HG02571 (cell line): ENCODE measurements at regions not wholly inside any gene's neighbourhood (a gene's known extent, or its start where the extent isn't known, plus 50 kb on each side); places are given as distances from the start of the nearest gene placed in this dataset.

Source experiments
- ATAC-seq: cut with Tn5 transposase; IDR thresholded peaks from one replicate; pipeline ENCODE4 v1.9.1; 2021; ENCODE audit warnings: mild to moderate bottlenecking, moderate library complexity; ENCODE audit not compliant: unreplicated experiment

GRCh38 chr4:64614276-64614675 is 205.0 kb upstream of the TECRL start:
- ATAC-seq = no peak

GRCh38 chr4:64613046-64613445 is 203.8 kb upstream of the TECRL start:
- ATAC-seq = no peak

GRCh38 chr4:64598066-64598465 is 188.8 kb upstream of the TECRL start:
- ATAC-seq = no peak

- no peak for ATAC-seq
Observed at GRCh38 chr4:64594723-64595122, 185.5 kb upstream of the TECRL start.

- ATAC-seq = no peak
Observed at GRCh38 chr4:64588507-64588906, 179.3 kb upstream of the TECRL start.

GRCh38 chr4:64584981-64585557 is 175.8 kb upstream of the TECRL start:
- no peak for ATAC-seq

GRCh38 chr4:64584125-64584524 is 174.9 kb upstream of the TECRL start:
- ATAC-seq = no peak

- no peak for ATAC-seq
Observed at GRCh38 chr4:64582492-64582891, 173.2 kb upstream of the TECRL start.

- no peak for ATAC-seq
Observed at GRCh38 chr4:64581422-64581821, 172.2 kb upstream of the TECRL start.

GRCh38 chr4:64564126-64564525 is 154.9 kb upstream of the TECRL start:
- no peak for ATAC-seq

- no peak for ATAC-seq
Observed at GRCh38 chr4:64559571-64559970, 150.3 kb upstream of the TECRL start.

- ATAC-seq = no peak
Observed at GRCh38 chr4:64551125-64551524, 141.9 kb upstream of the TECRL start.

GRCh38 chr4:64545593-64545992 is 136.3 kb upstream of the TECRL start:
- no peak for ATAC-seq

- peak; percentile 94 for ATAC-seq
Observed at GRCh38 chr4:64539234-64539849, 130.1 kb upstream of the TECRL start.

GRCh38 chr4:64538219-64538618 is 129.0 kb upstream of the TECRL start:
- no peak for ATAC-seq

GRCh38 chr4:64533637-64534036 is 124.4 kb upstream of the TECRL start:
- ATAC-seq = no peak

GRCh38 chr4:64533159-64533558 is 123.9 kb upstream of the TECRL start:
- ATAC-seq = no peak

GRCh38 chr4:64520421-64520820 is 111.2 kb upstream of the TECRL start:
- ATAC-seq = no peak

GRCh38 chr4:64518600-64518999 is 109.3 kb upstream of the TECRL start:
- ATAC-seq = no peak

GRCh38 chr4:64516176-64516575 is 106.9 kb upstream of the TECRL start:
- ATAC-seq = no peak

- ATAC-seq = no peak
Observed at GRCh38 chr4:64508089-64508488, 98.8 kb upstream of the TECRL start.

GRCh38 chr4:64503945-64504675 is 94.9 kb upstream of the TECRL start:
- ATAC-seq = no peak
